Embryonic facial prominence (tissue), 1 donor: ENCODE measurements at regions not wholly inside any gene's neighbourhood (a gene's known extent, or its start where the extent isn't known, plus 50 kb on each side); places are given as distances from the start of the nearest gene placed in this dataset.

Source experiments
- DNase-seq: peaks from one replicate; pipeline ENCODE4 v3.0.0-alpha.2; 2016; ENCODE audit errors: extremely low spot score

DNA sequence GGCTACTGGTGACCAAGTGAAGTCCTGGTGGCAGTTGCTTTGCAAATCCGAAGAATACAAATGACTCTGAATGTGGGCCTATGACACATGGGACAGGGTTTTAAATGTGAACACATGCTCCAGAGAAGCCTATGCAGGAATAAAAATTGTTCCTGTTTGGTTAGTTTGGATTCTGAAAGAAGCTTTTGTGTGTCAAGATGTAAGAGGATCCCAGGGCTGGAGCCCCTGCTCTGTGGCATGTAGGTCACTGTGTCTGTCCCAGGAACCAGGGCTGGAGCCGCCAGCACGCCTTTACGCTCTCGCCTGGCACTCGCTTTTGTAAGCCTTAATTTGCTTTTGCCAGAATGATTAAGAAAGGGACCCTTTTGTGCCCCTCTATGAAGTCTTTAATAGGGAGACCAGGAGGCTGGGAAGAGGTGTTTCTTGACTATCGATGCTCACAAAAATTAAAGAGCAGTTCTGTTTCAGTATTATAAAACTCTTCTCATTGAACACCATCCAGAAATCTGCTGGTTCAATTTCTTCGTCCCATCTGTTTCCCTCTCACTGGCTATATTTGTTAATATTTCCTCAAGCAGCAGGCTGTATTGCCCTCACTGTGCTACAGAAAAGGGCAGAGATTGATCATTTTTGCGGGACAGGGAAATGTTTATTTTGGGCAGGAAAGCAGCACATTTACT, 532.7 kb upstream of the POU3F3 start:
- no peak for DNase-seq

- DNase-seq: no peak
Measured at GRCh38 chr2:104321796-104322349, 532.0 kb upstream of the POU3F3 start.

- DNase-seq: peak; percentile 12
Measured at GRCh38 chr2:104332731-104333130, 521.2 kb upstream of the POU3F3 start.

- DNase-seq: no peak
Measured at GRCh38 chr2:104337869-104338268, 516.0 kb upstream of the POU3F3 start.

GRCh38 chr2:104340162-104340561, 513.8 kb upstream of the POU3F3 start:
- no peak for DNase-seq

DNA sequence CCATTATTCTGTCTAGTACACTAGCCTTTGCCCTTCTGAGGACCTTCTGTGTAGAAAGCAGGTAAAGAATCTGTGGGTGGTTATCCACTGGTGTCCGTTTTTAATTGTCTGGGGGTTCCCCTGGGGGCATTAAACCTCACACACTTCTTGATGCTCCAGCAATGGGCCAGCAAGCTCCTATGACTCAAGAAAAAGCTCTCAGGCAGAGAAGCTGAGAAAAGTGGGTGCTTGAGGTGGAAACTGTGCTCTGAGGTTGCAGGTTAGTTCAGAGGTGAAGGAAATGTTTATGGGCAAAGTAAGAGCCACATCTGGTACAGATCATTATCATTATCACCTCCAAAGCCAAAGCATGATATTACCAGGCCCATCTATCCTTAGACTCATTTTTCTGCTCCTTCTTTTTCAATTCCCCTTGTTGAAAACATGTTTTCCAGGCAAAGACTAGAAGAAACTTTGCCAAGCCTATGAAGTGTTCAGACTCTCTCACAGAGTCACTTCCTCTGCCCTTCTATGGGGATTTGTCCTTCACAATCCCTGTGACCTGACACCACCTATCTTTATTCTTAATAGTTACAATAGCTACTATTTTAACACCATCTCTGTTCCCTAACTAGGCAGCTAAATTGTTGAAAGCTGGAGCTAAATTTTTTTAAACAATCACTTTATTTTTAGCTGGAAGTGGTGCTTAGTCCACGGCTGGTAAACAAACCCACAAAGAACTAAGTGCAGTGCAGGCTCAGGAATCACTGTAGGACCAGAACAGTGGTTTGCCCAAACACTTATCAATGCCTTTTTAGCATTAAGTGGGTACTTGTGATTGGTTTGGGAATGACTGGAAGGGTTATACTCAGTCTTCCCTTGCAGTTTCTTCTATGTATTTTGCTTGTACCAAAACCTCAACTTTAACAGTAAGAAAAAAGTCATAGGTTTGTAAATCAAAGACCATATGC, 512.8 kb upstream of the POU3F3 start:
- DNase-seq: no peak

- DNase-seq: no peak
Measured at GRCh38 chr2:104344306-104344705, 509.6 kb upstream of the POU3F3 start.

DNA sequence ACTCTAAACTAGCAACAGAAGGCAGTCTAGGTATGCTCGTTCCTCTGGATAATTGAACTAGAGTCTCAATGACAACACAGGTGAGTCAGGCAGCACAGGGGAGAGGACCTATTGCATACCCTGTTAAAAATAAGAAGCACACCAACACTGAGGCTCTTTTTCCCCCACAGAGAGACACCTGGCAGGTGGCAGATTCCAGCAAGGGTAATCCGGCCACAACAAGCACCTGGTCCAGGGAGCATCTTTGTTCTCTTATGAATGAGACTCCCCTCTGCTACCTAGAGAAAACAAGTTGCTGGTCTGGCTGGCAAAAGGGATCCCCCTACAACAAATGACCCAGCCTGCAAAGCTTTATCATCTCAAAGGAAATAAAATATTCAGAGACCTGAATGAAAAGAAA, 508.9 kb upstream of the POU3F3 start:
- DNase-seq: no peak

DNA sequence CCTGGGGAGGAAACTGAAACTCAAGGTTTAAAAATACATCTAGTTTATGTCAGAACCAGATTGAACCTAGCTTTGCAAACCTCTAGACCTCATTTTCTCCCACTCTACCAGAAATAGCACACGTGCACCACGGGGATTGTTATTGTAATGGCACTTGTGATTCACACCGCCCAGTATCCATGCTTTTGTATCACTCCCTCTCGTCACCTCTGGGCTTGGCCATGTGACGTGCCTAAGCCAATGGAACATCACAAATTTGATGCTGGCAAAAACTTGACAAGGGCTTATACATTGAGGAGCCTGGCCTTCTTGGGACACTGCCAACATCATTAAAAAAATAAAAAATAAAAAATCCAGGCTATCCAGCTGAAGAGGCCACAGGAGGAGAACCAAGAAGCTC, 495.8 kb upstream of the POU3F3 start:
- no peak for DNase-seq

- DNase-seq: no peak
Measured at GRCh38 chr2:104361414-104361813, 492.5 kb upstream of the POU3F3 start.

DNA sequence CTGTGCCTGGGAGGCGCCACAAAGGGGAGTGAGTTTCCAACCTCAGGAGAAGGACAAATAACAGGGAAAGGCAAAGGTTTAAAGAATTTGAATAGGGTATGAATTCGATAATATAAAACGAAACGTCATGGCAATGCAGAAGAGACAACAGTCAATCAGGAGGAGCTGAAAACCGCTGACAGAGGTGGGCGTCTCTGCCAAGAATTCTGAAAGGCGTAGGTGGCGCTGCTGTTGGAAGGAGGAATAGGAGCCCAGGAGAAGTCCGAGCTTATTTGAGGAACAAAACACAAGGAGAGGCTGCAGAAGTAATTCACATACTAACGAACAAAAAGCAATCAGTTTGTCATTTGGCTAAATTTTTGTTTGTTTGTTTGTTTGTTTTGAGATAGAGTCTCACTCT, 485.8 kb upstream of the POU3F3 start:
- DNase-seq: no peak

GRCh38 chr2:104371087-104371781, 482.7 kb upstream of the POU3F3 start:
- DNase-seq: no peak

DNA sequence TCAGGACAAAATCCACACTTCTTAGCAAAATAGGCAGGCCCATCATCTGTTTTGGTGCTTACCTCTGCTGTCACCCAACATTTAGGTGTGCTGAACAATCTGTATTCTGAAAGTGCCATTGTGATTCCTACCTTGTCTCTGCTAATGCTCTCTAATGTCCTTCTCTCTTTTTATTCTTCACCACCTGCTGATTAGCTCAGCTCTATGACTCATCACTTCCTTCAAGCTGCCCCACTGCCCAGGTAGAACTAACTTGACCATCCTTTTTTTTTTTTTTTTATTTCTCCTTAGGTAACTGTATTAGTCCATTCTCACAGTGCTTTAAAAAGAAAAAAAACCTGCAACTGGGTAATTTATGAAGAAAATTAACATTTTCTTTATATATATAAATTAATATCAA, 478.7 kb upstream of the POU3F3 start:
- DNase-seq: no peak

- DNase-seq: peak; percentile 69
Measured at GRCh38 chr2:104378853-104379374, 475.0 kb upstream of the POU3F3 start.

GRCh38 chr2:104384961-104385360, 469.0 kb upstream of the POU3F3 start:
- DNase-seq: no peak

GRCh38 chr2:104385743-104386142, 468.2 kb upstream of the POU3F3 start:
- DNase-seq: no peak

- DNase-seq: no peak
Measured at GRCh38 chr2:104388296-104388695, 465.6 kb upstream of the POU3F3 start.

GRCh38 chr2:104402825-104403224, 451.1 kb upstream of the POU3F3 start:
- no peak for DNase-seq

DNA sequence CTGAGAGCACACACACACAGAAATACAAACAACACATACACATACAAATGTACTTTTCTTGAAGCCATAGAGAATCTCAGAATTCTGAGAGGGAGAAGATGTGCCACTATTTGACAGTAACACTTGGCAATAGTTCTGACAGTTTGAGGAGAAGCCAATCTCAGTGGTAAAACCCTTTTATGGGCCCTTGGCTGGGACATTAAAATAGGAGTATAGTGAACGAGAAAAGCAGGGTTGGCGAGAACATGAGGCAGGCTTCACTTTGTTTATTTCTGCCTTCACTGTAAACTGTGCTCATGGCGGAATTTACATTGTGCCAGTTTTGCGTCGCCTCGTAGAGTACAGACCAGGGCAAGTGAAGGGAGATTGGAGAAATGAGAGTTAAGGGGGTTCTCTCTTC, 449.4 kb upstream of the POU3F3 start:
- DNase-seq: no peak

DNA sequence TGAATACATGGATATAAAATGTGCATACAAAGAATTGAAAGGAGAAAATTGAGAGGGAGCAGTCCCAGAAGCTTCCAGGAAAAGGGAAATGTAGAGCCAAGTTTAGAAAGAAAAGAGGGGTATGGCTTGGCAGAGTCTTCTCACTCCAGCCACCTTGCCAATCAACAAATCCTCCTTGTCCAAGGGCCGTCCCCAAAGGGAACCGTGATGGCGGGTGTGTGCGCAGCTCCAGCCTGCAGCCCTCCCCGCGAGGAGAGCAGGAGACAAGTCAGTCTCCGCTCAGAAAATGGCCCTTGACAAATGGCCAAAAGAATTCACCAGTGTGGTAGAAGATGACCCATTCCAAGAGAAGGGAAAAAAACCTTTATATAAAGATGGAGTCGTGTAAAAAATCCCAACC, 448.3 kb upstream of the POU3F3 start:
- peak; percentile 31 for DNase-seq

DNA sequence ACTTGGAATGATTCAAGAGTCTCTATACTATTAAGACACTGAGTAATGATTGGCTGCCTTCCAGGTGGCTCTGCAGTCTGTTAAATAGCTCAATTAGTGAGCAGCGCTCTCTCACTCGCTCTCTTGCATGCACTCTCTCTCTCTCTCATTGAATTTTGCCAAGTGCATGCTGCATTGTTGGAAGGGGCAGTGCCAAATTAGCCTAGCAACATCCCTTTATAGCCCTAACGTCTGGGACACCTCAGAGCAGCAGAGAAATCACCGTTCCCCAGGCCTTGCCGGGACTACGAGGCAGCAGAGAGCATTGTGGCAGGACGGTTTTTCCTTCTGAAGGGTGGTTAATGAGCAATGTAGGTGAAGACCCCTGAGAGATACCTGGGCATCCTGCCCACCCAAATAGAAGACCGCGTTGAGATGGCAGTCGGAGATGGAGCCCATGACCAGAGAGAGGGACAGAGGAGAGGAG, 447.6 kb upstream of the POU3F3 start:
- DNase-seq: peak; percentile 33

- DNase-seq: no peak
Measured at GRCh38 chr2:104407641-104408040, 446.3 kb upstream of the POU3F3 start.
